Mesodermal cell (in vitro differentiated cells): ENCODE measurements at regions not wholly inside any gene's neighbourhood (a gene's known extent, or its start where the extent isn't known, plus 50 kb on each side); places are given as distances from the start of the nearest gene placed in this dataset.

Experiments
- H3K27ac ChIP-seq: 2 replicates; pipeline ENCODE4 v1.7.0; 2013; ENCODE audit warnings: mild to moderate bottlenecking, low read depth, low read length, moderate library complexity; ENCODE audit not compliant: severe bottlenecking
- H3K36me3 ChIP-seq: 2 replicates; pipeline ENCODE4 v1.7.1; 2013; ENCODE audit warnings: mild to moderate bottlenecking, low read length, moderate library complexity; ENCODE audit not compliant: control insufficient read depth, insufficient read depth
- H3K4me1 ChIP-seq: one replicate; pipeline ENCODE4 v1.7.1; 2013; ENCODE audit warnings: mild to moderate bottlenecking, low read length; ENCODE audit not compliant: insufficient read depth, control insufficient read depth, poor library complexity, severe bottlenecking
- H3K4me3 ChIP-seq: 2 replicates; pipeline ENCODE4 v1.7.0; 2013; ENCODE audit warnings: low read length, control low read depth, mild to moderate bottlenecking; ENCODE audit not compliant: insufficient read depth, poor library complexity, severe bottlenecking; ENCODE audit errors: extremely low read depth
- H3K9me3 ChIP-seq: 2 replicates; pipeline ENCODE4 v1.7.1; 2013; ENCODE audit warnings: mild to moderate bottlenecking, low read length, moderate library complexity; ENCODE audit not compliant: control insufficient read depth
- WGBS, 2 experiments: methylation state at CpG; one replicate each; pipeline ENCODE4 v1.1.5; 2013; ENCODE audit warnings: missing lambda C conversion rate in 2 of 2; ENCODE audit not compliant: insufficient coverage in 2 of 2; 5-methylcytosine and 5-hydroxymethylcytosine counted together

DNA sequence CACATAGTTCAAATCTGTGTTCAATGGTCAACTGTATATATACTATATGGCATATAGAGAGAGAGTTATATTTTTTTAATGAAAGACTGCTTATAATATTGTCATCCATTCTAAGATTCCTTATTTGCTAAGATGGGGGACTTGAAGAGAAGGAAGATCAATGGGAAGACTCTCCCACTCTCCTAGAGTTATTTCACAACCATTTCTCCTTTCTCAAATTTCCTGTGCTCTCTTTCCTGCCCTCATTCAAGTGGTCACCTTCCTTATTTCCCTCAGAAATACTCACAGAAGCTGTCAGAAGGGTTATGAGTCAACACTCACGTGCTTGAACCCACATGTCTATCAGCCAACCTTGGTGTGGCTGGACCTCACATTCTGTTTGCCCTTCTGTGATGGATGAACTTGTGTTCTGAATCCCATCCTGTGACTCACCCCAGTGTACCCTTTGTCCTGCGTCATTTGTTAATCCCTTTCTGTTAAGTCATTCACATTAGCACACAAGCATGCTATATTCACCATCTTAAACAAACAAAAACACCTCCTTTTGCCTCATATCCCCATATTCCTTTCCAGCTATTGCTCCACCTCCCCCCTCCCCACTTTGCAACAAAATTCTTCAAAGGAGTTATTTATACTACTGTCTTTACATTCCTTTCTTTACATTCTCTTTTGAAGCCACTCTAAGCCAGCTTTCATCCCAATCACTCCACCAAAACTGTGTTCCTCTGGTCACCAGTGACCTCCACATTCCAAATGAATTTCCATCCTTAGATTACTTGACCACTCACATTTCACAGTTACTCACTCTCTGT is 279.3 kb upstream of the TCF21 start:
- peaks cover 24% of the 10 kb centered on the region for H3K4me1 ChIP-seq
- whole genome bisulfite sequencing, 2 experiments = 61 to 83% methylated on average over 2 of the region's 2 CpGs
- H3K27ac ChIP-seq = peak overlapping the region; percentile 83
- no peaks in the 10 kb centered on the region for H3K9me3 ChIP-seq
- H3K36me3 ChIP-seq = no peaks in the 10 kb centered on the region
- H3K4me3 ChIP-seq = no peak overlapping the region

DNA sequence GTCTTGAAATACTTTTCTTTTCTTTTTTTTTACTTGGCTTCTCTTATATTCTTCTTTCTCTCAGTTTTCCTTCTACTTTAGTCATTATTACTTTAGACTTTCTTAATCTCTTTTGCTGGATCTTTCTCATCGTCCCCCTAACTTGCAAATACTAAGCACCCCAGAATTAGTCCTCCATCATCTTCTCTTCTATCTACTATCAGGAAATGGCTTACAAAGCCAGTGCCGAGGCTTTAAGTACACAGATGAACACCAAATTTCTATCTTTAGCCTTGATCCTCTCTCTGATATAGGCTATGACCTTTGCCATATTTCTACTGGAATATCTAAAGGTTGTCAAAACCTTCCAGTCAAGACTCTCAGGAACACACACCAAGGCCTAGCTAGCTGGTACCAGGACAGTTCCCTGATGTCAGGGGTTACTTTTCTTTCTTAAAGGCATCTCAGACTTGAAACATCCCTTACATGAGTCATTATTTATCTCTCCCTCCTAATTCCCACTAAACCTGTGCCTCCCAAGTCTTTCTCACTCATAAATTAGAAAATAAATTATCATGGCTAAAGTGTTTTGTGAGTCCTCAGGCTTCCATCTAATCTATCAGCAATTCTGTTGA is 278.6 kb upstream of the TCF21 start:
- Histone ChIP-seq H3K4me1 (peaks cover 25% of the 10 kb centered on the region), H3K36me3 (no peaks in the 10 kb centered on the region), H3K9me3 (no peaks in the 10 kb centered on the region), H3K4me3 (no peak overlapping the region), H3K27ac (peak overlapping the region; percentile 83)
- WGBS, 2 experiments = 77 to 100% methylated on average over 2 of the region's 2 CpGs

DNA sequence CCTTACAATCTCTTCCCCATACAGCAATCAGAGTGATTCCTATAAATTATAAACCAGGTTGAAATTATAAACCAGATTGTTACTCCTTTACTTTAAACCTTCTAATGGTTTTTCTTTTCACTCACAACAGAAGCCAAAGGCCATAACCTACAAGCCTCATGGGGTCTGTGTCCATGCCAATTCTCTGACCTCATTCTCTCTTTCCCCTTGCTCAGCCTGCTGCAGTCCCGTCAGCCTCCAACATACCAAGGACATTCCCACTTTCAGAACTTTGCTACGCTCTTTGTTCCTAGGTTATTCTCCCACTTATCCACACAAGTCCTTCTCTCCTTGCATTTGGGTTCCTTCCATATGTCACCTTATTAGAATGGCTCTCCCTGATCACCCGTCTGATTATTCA is 277.9 kb upstream of the TCF21 start:
- Histone ChIP-seq H3K9me3 (no peaks in the 10 kb centered on the region), H3K4me1 (peaks cover 25% of the 10 kb centered on the region), H3K36me3 (no peaks in the 10 kb centered on the region), H3K27ac (peak overlapping the region; percentile 83), H3K4me3 (no peak overlapping the region)
- WGBS, 2 experiments = 87% methylated on average over 2 to 3 of the region's 3 CpGs

DNA sequence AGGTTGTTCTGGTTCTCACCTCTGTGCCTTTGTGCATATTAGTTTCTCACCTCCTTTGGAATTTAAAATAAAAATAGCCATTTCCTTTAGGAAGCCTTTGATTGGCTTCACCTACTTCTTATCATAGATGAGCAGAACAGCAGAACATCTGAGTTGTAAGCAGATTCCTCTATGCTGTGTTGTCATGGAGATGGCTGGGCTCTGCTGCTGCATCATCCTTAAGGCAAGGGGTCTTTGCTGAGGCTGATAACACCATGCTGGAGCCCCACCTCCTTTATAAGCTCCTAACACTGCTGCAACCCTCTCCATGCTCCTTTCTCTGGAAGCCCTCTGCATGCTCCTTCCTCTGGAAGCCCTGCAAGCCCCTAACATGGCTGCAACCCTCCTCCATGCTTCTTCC is 276.5 kb upstream of the TCF21 start:
- no peaks in the 10 kb centered on the region for H3K36me3 ChIP-seq
- no peak overlapping the region for H3K27ac ChIP-seq
- H3K4me1 ChIP-seq = peaks cover 25% of the 10 kb centered on the region
- H3K9me3 ChIP-seq = no peaks in the 10 kb centered on the region
- no peak overlapping the region for H3K4me3 ChIP-seq

DNA sequence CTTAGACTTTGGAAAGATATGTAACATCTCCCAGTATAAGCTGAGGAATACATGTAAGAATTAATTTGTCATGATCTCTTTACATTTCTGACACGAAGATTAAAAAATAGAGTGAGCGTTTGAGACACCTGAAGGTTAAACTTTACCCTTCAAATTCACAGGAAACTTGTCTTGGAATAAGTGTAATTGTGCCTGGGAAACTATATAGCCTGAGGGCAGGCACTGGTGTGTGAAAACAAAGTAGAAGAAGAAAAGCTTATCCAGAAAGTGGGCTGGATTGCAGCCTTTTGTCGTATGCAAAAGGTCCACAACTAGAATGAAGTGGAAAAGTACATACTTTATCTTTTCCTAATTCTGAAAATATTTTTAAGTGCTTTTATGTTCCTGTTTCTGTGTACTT is 275.7 kb upstream of the TCF21 start:
- no peak overlapping the region for H3K27ac ChIP-seq
- no CpG with 5 or more reads among the region's 3 CpGs for WGBS, 2 experiments
- no peaks in the 10 kb centered on the region for H3K9me3 ChIP-seq
- H3K4me1 ChIP-seq = peaks cover 25% of the 10 kb centered on the region
- no peaks in the 10 kb centered on the region for H3K36me3 ChIP-seq
- H3K4me3 ChIP-seq = no peak overlapping the region

DNA sequence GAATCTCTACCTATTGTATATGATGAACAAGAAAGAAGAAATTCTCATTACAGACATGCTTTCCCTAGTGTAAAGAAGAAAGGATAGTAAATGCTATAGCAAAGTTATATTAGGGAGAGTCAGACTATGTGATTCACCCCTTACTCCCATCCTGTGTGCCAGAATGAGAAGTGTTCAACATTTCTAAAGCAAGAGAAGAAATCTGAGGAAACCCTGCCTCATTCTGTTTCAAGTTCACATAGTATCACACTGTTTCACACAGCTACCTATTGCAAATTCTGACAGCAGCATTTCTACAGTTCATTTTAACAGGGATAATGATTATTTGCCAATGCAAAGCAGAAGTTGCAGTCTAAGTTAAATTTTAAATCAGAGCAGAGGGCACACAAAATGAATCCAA is 267.2 kb upstream of the TCF21 start:
- Histone ChIP-seq H3K27ac (no peak overlapping the region), H3K9me3 (no peaks in the 10 kb centered on the region), H3K36me3 (no peaks in the 10 kb centered on the region), H3K4me3 (no peak overlapping the region), H3K4me1 (no peaks in the 10 kb centered on the region)

DNA sequence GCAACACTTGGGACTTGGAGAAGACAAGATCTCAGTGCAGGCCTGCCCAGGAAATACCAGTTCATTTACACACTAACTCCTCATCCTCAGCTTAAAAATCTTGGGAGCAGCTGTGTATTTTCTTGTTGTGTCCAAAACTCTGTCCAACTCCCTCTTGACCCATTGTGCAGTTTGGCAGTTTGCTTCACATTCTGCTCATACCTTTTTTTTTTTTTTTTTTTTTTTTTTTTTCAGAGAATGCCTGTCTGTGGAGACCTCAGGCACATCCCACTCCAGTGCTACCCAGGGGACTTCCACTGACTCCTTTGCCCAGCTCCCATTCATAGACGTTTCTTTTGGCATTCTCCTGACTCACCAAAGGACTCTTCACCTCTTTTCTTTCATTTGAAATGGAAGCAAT is 265.8 kb upstream of the TCF21 start:
- no peaks in the 10 kb centered on the region for H3K4me1 ChIP-seq
- H3K4me3 ChIP-seq = no peak overlapping the region
- no peaks in the 10 kb centered on the region for H3K9me3 ChIP-seq
- H3K36me3 ChIP-seq = no peaks in the 10 kb centered on the region
- H3K27ac ChIP-seq = no peak overlapping the region
- 80% methylated on average over 1 of the region's 1 CpG; no CpG with 5 or more reads in 1 of the 2 experiments for WGBS, 2 experiments

DNA sequence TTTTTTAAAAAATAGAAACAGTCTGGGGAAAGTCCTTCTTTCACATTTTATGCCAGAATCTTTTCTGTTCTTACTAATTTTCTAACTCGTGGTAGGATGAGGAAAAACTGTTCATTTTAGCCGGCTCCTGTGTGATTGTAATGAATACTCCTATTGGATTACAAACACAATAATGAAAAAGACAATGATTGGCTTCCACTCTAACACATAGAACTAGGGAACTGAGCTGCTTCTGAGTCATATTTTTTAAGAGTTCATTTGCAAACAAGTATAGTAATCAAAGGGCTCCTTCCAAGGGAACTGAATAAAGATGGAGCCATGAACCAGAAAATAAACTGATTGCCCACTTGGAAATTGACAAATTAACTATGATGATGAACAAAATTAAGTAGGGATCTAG is 265.3 kb upstream of the TCF21 start:
- Histone ChIP-seq H3K4me3 (no peak overlapping the region), H3K4me1 (no peaks in the 10 kb centered on the region), H3K27ac (no peak overlapping the region), H3K36me3 (no peaks in the 10 kb centered on the region), H3K9me3 (no peaks in the 10 kb centered on the region)
- no CpG with 5 or more reads among the region's 2 CpGs for WGBS, 2 experiments

DNA sequence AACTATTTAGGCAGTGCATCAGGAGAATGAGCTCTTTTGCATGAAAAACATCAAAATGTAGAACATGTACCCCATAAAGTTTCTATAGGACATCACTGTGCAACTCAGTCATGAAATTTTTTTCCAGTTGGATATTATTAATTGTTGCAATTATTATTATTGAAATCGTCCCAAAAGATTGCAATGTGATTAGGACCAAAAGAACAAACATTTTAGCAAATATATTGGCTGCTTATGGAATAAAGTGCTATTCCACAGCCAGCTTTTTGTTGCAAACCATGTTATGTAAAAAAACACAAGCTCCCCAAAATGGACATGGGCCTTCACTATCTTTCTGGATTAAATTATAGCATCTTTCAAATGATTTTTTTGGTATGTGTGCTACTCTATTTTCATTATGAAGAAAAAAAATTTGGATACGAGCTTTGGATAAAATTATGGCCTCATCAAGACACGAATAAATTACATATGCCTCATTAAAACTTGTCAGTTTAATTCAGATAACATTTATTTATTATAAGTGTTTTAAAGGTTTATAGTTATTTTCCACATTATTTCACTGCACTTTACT is 262.7 kb upstream of the TCF21 start:
- H3K4me1 ChIP-seq = no peaks in the 10 kb centered on the region
- H3K4me3 ChIP-seq = no peak overlapping the region
- no peaks in the 10 kb centered on the region for H3K36me3 ChIP-seq
- H3K27ac ChIP-seq = no peak overlapping the region
- no peaks in the 10 kb centered on the region for H3K9me3 ChIP-seq
- WGBS, 2 experiments = no CpG with 5 or more reads among the region's 3 CpGs

DNA sequence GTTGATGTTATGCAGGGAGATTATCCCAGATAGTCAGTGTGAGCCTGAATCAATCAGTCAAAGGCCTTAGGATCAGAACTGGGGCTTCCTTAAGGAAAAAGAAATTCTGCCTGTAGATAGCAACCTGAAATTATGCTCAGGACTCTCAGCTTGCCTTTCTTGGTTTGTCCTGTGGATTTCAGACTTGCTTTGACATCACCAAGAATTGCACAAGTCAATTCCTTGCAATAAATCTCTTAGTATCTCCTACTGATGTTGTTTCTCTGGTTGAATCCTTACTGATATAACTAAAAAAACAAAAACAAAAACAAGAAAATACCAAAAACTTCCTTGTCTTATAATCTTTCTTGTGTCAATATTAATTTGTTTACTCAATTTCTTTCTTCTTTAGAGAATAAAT is 258.9 kb upstream of the TCF21 start:
- no peaks in the 10 kb centered on the region for H3K9me3 ChIP-seq
- peaks cover 5% of the 10 kb centered on the region for H3K4me1 ChIP-seq
- no peaks in the 10 kb centered on the region for H3K36me3 ChIP-seq
- H3K4me3 ChIP-seq = no peak overlapping the region
- H3K27ac ChIP-seq = no peak overlapping the region

DNA sequence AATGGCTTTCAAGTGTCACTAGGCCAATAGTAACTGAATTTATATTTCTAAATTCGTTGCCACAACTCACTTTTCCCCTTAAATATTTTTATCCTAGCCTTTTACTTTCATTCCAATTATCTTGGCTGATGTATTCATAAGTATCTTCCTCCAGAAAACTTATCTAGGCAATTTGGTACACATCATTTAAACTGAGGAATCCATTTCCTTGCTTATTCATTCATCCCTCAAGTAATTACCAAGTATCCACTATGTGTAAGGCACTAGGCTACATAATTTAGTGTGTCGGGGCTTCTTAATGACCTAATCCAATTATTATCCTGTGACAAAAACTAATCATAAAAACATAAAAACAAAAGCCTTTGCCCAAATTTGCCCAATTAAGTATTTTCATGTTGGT is 258.3 kb upstream of the TCF21 start:
- H3K4me1 ChIP-seq = peaks cover 5% of the 10 kb centered on the region
- H3K36me3 ChIP-seq = no peaks in the 10 kb centered on the region
- 100% methylated on average over 1 of the region's 2 CpGs; no CpG with 5 or more reads in 1 of the 2 experiments for WGBS, 2 experiments
- H3K27ac ChIP-seq = no peak overlapping the region
- no peak overlapping the region for H3K4me3 ChIP-seq
- H3K9me3 ChIP-seq = no peaks in the 10 kb centered on the region
